PC-9 (cell line): ENCODE measurements at regions not wholly inside any gene's neighbourhood (a gene's known extent, or its start where the extent isn't known, plus 50 kb on each side); places are given as distances from the start of the nearest gene placed in this dataset.

Experiments used
- BruUV-seq: library from RNA; stranded (reverse); fragments of 400-500 nt; replicated peaks from 2 replicates; lab custom pipeline; 2021; lab: Mats Ljungman, UMichigan
- CTCF ChIA-PET: fragments of 300-600 bp; sonication (Branson Sonifier 250); formaldehyde crosslinking; loops from one replicate; lab custom pipeline; 2022; ENCODE audit warnings: antibody characterized with exemption; lab: Charles Lee
- POLR2A ChIA-PET: fragments of 300-600 bp; sonication (Branson Sonifier 250); formaldehyde crosslinking; loops from one replicate; lab custom pipeline; 2022; ENCODE audit warnings: antibody characterized with exemption; ENCODE audit not compliant: unreplicated experiment; lab: Charles Lee
- DNase-seq, 2 experiments: peaks; one replicate each; pipeline versions ENCODE4 v3.0.0 to v3.0.0-alpha.2; 2015 to 2022; ENCODE audit warnings: mixed read lengths in 1 of 2
- H2AFZ ChIP-seq: fragments of 200-600 bp; sonication (generic); 2 replicates; pipeline ENCODE4 v1.8.1; 2017; ENCODE audit warnings: antibody characterized with exemption
- H3F3A ChIP-seq: fragments of 200-600 bp; sonication (generic); 2 replicates; pipeline ENCODE4 v1.8.1; 2017; ENCODE audit warnings: antibody characterized with exemption, mild to moderate bottlenecking, low read depth; ENCODE audit not compliant: insufficient read depth
- H3K27ac ChIP-seq: fragments of 200-600 bp; sonication (generic); 2 replicates; pipeline ENCODE4 v1.6.1; 2016; ENCODE audit warnings: mixed run types
- H3K27me3 ChIP-seq: fragments of 200-600 bp; sonication (generic); 2 replicates; pipeline ENCODE4 v1.6.1; 2016; ENCODE audit warnings: low read depth, mixed run types; ENCODE audit not compliant: insufficient read depth
- H3K36me3 ChIP-seq: fragments of 200-600 bp; sonication (generic); 2 replicates; pipeline ENCODE4 v1.6.1; 2016; ENCODE audit warnings: low read depth, mixed run types
- H3K4me1 ChIP-seq: fragments of 200-600 bp; sonication (generic); replicated peaks from 2 replicates; pipeline ENCODE4 v1.6.1; 2016; ENCODE audit warnings: mixed run types; ENCODE audit not compliant: insufficient read depth
- H3K4me2 ChIP-seq: fragments of 200-600 bp; sonication (generic); 2 replicates; pipeline ENCODE4 v1.6.1; 2017; ENCODE audit warnings: mixed run types
- H3K4me3 ChIP-seq: fragments of 200-600 bp; sonication (generic); 2 replicates; pipeline ENCODE4 v1.6.1; 2016; ENCODE audit warnings: mixed run types
- H3K79me2 ChIP-seq: fragments of 200-600 bp; sonication (generic); 2 replicates; pipeline ENCODE4 v1.6.1; 2017; ENCODE audit warnings: low read depth, mixed run types
- H3K9me2 ChIP-seq: fragments of 200-600 bp; sonication (generic); 2 replicates; pipeline ENCODE4 v1.8.1; 2017; ENCODE audit warnings: mild to moderate bottlenecking; ENCODE audit not compliant: insufficient read depth
- H3K9me3 ChIP-seq: fragments of 200-600 bp; sonication (generic); 2 replicates; pipeline ENCODE4 v1.8.1; 2016; ENCODE audit warnings: low read depth; ENCODE audit not compliant: insufficient read depth
- H4K20me1 ChIP-seq: fragments of 200-600 bp; sonication (generic); 2 replicates; pipeline ENCODE4 v1.8.1; 2017; ENCODE audit not compliant: insufficient read depth
- CTCF ChIP-seq: fragments of 200-600 bp; sonication (generic); conservative IDR thresholded peaks from 2 replicates; pipeline ENCODE4 v1.6.1; 2017; ENCODE audit warnings: mixed run types, antibody characterized with exemption, mild to moderate bottlenecking, moderate library complexity
- EZH2 ChIP-seq: fragments of 200-600 bp; sonication (generic); IDR thresholded peaks from 2 replicates; pipeline ENCODE4 v1.8.0; 2017; ENCODE audit warnings: antibody characterized with exemption, low read depth
- intact Hi-C: fragments of 100-400 bp; cut with micrococcal nuclease; formaldehyde crosslinking; loops from one replicate; pipeline ENCODE4 v1.10.0; 2022; ENCODE audit not compliant: unreplicated experiment

GRCh38 chr2:100675373-100675772 lies 112.6 kb downstream of the PDCL3 start:
- BruUV-seq: no TSS peak
- intact Hi-C loops: no loop called here
- Histone ChIP-seq H3K9me2 (no peaks in the 10 kb centered on the region), H3K4me2 (no peak overlapping the region), H3K79me2 (no peaks in the 10 kb centered on the region), H3K4me1 (no peaks in the 10 kb centered on the region), H3K36me3 (no peaks in the 10 kb centered on the region), H3K4me3 (no peak overlapping the region), H4K20me1 (no peaks in the 10 kb centered on the region), H3K9me3 (no peaks in the 10 kb centered on the region), H3K27ac (no peak overlapping the region), H2AFZ (no peak overlapping the region), H3K27me3 (no peaks in the 10 kb centered on the region), H3F3A (no peaks in the 10 kb centered on the region)
- TF ChIP-seq CTCF (no peak), EZH2 (no peak)
- POLR2A ChIA-PET: no interaction called here
- DNase-seq: no peak
- CTCF ChIA-PET: interaction anchor here (0.5 kb wide), 1 partner anchor 412 kb away, joined by 3 read pairs; no protein-coding TSS in a partner anchor

- Histone ChIP-seq H3K9me2 (no peaks in the 10 kb centered on the region), H3F3A (no peaks in the 10 kb centered on the region), H3K79me2 (no peaks in the 10 kb centered on the region), H3K4me3 (no peak overlapping the region), H3K4me1 (no peaks in the 10 kb centered on the region), H2AFZ (no peak overlapping the region), H3K36me3 (no peaks in the 10 kb centered on the region), H3K9me3 (no peaks in the 10 kb centered on the region), H3K4me2 (no peak overlapping the region), H4K20me1 (no peaks in the 10 kb centered on the region), H3K27ac (no peak overlapping the region), H3K27me3 (no peaks in the 10 kb centered on the region)
- no peak for DNase-seq
- no peak for TF ChIP-seq CTCF
- TF ChIP-seq EZH2: no peak
- no TSS peak for BruUV-seq
- CTCF ChIA-PET: interaction anchor here (0.5 kb wide), 1 partner anchor 413 kb away, joined by 3 read pairs; no protein-coding TSS in a partner anchor
- POLR2A ChIA-PET: no interaction called here
- intact Hi-C loops: no loop called here
These were observed 113.1 kb downstream of the PDCL3 start for GRCh38 chr2:100675855-100676254.

GRCh38 chr2:100676346-100676745 lies 113.6 kb downstream of the PDCL3 start:
- no peaks in the 10 kb centered on the region for H3K79me2 ChIP-seq
- H3K27ac ChIP-seq: no peak overlapping the region
- H3K27me3 ChIP-seq: no peaks in the 10 kb centered on the region
- no peak overlapping the region for H3K4me2 ChIP-seq
- CTCF ChIA-PET: no interaction called here
- intact Hi-C loops: no loop called here
- POLR2A ChIA-PET: no interaction called here
- no peaks in the 10 kb centered on the region for H3K4me1 ChIP-seq
- DNase-seq: no peak
- TF ChIP-seq EZH2: no peak
- no peak for TF ChIP-seq CTCF
- H3K9me3 ChIP-seq: no peaks in the 10 kb centered on the region
- no peak overlapping the region for H2AFZ ChIP-seq
- H3K9me2 ChIP-seq: no peaks in the 10 kb centered on the region
- no TSS peak for BruUV-seq
- no peaks in the 10 kb centered on the region for H4K20me1 ChIP-seq
- no peaks in the 10 kb centered on the region for H3F3A ChIP-seq
- H3K4me3 ChIP-seq: no peak overlapping the region
- no peaks in the 10 kb centered on the region for H3K36me3 ChIP-seq
